KBM-7 (cell line): ENCODE measurements at regions not wholly inside any gene's neighbourhood (a gene's known extent, or its start where the extent isn't known, plus 50 kb on each side); places are given as distances from the start of the nearest gene placed in this dataset.
A peak's percentile ranks its signal among the peaks of the same experiment; 100 is the strongest.

ENCODE experiments used
- DNase-seq: peaks from one replicate; pipeline ENCODE4 v3.0.0-alpha.2; 2015
- in situ Hi-C: fragments of 300-500 bp; cut with MboI; formaldehyde crosslinking; loops from 2 replicates; pipeline ENCODE4 v1.14.3; 2020; ENCODE audit warnings: low sequenced_read_pairs, low pct_unique_long_range_greater_than_20kb, mixed read lengths

- in situ Hi-C loops: no loop called here
- no peak for DNase-seq
These were observed 68.6 kb upstream of the FOXA2 start for GRCh38 chr20:22652681-22653588.

- in situ Hi-C loops: no loop called here
- no peak for DNase-seq
These were observed 69.6 kb upstream of the FOXA2 start for GRCh38 chr20:22653658-22654642.

GRCh38 chr20:22663528-22664025 lies 79.2 kb upstream of the FOXA2 start:
- DNase-seq: no peak
- in situ Hi-C loops: no loop called here

- DNase-seq: no peak
- in situ Hi-C loops: no loop called here
These were observed 82.8 kb upstream of the FOXA2 start for GRCh38 chr20:22667198-22667597.

- in situ Hi-C loops: no loop called here
- DNase-seq: no peak
These were observed 87.8 kb upstream of the FOXA2 start for GRCh38 chr20:22672191-22672590.

- no peak for DNase-seq
- in situ Hi-C loops: no loop called here
These were observed 89.1 kb upstream of the FOXA2 start for GRCh38 chr20:22673467-22673866.

GRCh38 chr20:22675341-22675740 lies 91.0 kb upstream of the FOXA2 start:
- in situ Hi-C loops: loop anchor here (25.0 kb wide), 2 partner anchors 338 to 662 kb away; no protein-coding TSS in a partner anchor
- no peak for DNase-seq

- DNase-seq: no peak
- in situ Hi-C loops: loop anchor here (25.0 kb wide), 2 partner anchors 341 to 659 kb away; no protein-coding TSS in a partner anchor
These were observed 94.3 kb upstream of the FOXA2 start for GRCh38 chr20:22678678-22679077.

- no peak for DNase-seq
- in situ Hi-C loops: loop anchor here (25.0 kb wide), 2 partner anchors 342 to 658 kb away; no protein-coding TSS in a partner anchor
These were observed 94.8 kb upstream of the FOXA2 start for GRCh38 chr20:22679197-22679596.

GRCh38 chr20:22680031-22680740 lies 95.8 kb upstream of the FOXA2 start:
- DNase-seq: no peak
- in situ Hi-C loops: loop anchor here (25.0 kb wide), 2 partner anchors 343 to 657 kb away; no protein-coding TSS in a partner anchor

- in situ Hi-C loops: loop anchor here (25.0 kb wide), 2 partner anchors 344 to 656 kb away; no protein-coding TSS in a partner anchor
- DNase-seq: no peak
These were observed 97.3 kb upstream of the FOXA2 start for GRCh38 chr20:22681591-22682248.

- no peak for DNase-seq
- in situ Hi-C loops: loop anchor here (25.0 kb wide), 2 partner anchors 345 to 655 kb away; no protein-coding TSS in a partner anchor
These were observed 98.0 kb upstream of the FOXA2 start for GRCh38 chr20:22682381-22682780.

GRCh38 chr20:22684072-22684762 lies 99.8 kb upstream of the FOXA2 start:
- peak; percentile 75 for DNase-seq
- in situ Hi-C loops: loop anchor here (25.0 kb wide), 2 partner anchors 347 to 653 kb away; no protein-coding TSS in a partner anchor

- in situ Hi-C loops: loop anchor here (25.0 kb wide), 2 partner anchors 348 to 652 kb away; no protein-coding TSS in a partner anchor
- no peak for DNase-seq
These were observed 100.5 kb upstream of the FOXA2 start for GRCh38 chr20:22684763-22685443.

- in situ Hi-C loops: loop anchor here (25.0 kb wide), 2 partner anchors 349 to 651 kb away; no protein-coding TSS in a partner anchor
These were observed 101.7 kb upstream of the FOXA2 start for GRCh38 chr20:22686097-22686496.

GRCh38 chr20:22687676-22688349 lies 103.4 kb upstream of the FOXA2 start:
- in situ Hi-C loops: loop anchor here (25.0 kb wide), 2 partner anchors 351 to 649 kb away; no protein-coding TSS in a partner anchor
- no peak for DNase-seq

More at GRCh38 chr20:22686097-22686496, 101.7 kb upstream of the FOXA2 start:
- DNase-seq: peak; percentile 55
